Embryonic facial prominence (tissue), 1 donor: ENCODE measurements at regions not wholly inside any gene's neighbourhood (a gene's known extent, or its start where the extent isn't known, plus 50 kb on each side); places are given as distances from the start of the nearest gene placed in this dataset.

Source experiments
- DNase-seq: peaks from one replicate; pipeline ENCODE4 v3.0.0-alpha.2; 2016; ENCODE audit errors: extremely low spot score

DNA sequence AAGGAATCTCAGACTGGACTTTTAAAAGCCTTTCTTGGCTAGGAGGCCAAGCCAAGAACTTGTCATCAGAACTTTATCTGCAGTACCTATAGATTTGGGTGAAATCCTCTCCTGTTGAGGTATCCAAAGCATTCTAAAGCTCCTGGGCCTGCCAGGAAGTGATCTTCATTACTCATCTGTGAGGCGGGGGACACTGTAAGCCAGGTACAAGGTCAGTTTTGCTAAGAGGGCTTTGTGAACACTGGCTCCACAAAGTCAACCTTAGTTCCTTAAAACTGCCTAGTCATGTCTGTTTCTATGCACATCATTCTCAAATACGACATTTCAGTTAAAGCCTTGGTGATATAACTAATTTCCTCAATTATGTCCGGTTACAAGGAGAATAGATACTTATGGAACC is 236.7 kb downstream of the PIK3R1 start:
- DNase-seq: no peak

DNA sequence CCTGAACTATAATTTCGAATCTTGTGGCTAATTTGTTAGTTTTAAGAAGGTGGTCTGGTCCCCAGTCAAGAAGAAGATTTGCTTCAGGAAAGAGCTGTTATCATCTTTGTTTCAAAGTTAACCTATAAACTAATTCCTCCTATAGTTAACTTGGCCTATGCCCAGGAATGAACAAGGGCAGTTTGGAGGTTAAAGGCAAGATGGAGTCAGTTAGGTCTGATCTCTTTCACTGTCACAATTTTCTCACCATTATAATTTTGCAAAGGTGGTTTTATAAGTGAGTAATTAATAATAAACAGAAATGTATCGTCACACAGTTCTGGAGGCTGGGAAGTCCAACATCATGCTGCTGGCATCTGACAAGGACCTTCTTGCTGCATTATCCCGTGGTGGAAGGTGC is 238.6 kb downstream of the PIK3R1 start:
- no peak for DNase-seq

DNA sequence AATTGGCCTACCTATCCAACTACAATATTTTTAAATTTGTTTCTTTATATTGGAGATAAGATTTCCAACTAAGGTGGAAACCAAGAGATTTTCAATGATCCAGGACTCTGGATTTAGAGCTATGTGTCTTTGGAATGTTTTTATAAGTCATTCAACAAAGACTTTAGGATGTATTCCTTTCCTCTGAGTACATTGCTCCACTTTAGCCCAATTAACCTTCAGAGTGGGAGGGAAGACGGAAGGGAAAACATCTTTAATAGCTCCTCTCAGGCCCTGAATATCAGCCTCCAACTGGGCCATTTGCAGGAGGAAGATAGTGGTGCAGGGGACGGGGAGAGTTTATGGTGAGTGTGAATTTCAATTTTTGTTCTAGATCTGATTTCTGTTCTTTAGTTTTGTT is 239.2 kb downstream of the PIK3R1 start:
- no peak for DNase-seq

DNA sequence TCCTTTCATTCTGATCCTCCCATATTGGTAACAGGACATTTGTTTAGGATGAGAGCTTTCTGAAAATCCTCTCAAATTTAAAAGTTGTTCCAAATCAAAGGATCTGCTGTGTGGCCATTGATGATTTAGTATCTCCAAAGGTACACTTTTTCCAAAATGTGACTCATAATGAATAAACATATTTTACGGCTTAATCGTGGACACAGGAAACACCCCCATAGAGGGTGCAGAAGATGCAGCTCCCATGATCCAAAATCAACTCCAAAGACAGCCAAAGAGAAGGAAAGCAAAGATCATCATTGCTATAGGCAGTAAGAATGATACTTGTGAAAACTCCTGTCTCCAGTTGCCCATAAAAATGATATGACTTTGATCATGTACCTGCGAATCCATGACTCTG is 239.7 kb downstream of the PIK3R1 start:
- no peak for DNase-seq

DNA sequence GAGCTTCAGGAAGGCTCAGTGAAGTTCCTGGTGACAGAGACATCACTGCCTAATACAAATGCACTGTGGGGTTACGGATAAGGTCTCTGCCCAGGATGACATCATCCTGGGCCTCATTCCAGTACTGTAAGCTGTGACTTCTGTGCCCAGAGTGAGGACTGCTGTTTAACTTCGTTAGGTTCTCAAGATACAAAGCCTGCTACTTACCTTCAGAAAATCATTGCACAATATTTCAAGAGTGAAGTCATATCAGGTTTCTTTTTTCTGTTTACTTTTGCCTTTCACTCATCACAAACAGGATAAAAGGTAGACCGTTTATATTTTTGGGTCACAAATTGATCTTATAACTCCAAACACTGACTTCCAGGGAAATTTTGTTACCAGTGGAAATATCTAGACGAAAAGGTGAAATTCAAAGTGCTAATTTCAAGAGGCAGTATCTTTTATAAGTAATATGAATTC is 241.2 kb downstream of the PIK3R1 start:
- DNase-seq: no peak

DNA sequence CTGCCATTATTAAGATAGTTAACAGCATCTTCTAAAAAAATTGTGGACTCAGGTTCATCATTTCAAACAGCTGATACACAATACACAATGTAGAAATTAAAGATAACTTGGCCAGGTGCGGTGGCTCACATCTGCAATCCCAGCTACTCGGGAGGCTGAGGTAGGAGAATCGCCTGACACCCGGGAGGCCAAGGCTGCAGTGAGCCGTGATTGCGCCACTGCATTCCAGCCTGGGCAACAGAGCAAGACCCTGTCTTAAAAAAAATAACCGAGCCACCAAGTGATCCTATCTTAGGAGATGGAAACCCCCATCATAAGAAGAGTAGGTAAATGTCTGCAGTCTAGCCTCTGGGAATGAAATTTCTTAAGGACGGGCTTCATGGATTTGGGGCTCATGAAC is 241.7 kb downstream of the PIK3R1 start:
- DNase-seq: no peak

DNA sequence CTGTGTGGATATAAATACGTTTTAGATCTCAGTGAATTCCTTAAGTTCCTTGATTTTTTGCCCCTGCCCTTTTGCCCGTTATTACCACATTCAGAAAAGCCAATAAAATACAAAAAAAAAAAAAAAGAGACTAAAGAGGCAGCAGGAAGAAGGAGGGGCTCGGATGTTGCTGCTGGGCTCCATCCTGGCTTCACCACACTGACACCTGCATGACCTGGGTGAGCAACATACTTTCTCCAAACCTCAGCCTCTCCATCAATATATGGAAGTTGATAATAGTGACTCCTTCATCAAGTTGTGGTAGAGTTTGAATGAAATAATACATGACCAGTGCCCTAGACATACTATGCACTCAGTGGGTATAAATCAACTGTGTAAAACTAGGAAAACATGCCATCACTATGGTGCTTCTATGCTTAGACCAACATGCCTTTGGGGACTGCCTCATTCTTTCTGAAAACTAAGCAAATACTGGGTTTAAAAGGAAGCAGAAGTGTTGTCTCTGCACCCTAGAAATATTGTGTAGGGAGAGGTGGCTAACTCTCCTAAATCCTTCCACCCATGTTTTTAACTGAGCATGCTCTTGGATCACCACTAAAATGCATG is 243.0 kb downstream of the PIK3R1 start:
- no peak for DNase-seq

DNA sequence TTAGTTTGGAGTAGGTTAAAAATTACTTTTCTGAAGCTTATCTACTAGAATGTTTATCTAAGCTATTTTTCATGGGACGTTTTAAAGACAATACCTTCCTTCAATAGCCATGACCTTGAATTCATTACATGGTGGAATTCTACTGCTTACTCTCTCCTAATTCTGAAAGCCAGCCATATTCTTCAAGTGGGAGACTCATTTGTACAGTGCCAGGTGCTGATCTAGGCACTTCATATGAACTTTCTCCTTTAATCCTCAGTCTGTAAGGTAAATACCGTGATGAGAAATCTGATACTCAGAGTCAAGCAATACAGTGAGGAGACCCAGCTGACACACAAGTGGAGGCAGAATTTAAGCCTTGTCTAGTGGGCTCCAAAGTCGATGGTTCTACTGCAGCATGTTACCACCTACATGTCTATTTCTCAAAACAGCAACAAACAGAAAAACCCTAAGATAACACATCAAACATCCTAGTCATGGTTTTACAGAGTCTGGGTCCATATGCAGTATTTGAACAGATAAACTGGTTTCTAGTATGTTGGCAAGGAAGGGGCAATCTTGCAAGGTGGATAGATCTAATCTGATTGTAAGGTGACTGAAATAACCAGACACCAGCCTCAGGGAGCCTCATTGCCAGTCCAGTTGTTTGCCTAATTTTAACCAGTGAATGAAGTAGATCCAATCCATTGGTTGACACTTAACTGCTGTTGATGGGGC is 243.7 kb downstream of the PIK3R1 start:
- DNase-seq: no peak

DNA sequence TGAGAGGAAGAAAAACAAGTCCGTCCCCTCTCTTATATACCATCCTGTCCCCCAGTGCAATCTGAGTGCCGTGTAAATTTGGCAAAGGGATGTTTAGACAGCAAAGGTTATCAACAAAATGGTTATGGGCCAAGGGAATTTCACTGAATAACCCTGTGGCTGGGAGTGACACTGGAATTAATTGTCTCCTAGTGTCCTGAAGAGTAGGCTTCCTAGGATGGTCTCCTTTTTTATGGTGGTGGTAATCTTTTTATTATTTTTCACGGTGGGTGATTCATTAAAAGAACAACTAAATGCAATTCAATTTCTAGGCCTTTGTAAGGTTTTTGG is 244.2 kb downstream of the PIK3R1 start:
- DNase-seq: no peak

DNA sequence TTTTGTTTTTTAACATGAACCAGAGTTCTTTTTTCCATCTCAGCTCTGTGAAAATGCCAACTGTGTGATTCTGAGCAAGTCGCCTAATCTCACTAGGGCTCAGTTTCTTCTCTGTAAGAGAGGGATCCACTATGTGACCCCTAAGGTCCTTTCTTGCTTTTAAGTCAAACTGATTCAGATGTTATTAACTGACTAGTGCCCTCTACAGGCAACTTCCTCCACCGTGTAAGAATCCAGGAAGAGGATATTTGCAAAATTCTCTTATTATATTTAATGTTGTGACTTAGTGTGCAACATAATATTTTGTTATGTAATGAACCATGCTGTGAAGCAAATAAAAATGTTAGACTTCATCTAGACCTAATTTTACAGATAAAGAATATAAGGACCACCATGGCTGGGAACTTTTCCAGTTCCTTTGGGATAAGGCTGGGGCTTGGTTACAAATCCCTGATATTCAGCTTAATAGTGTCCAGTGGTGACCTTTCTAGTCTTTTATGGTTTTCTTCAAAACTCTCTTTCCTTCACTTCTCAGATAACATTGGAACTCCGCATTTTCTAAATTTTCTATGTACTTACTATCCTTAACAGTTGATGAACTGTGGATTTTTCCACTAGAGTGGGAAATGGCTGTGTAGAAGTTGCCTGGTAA is 244.7 kb downstream of the PIK3R1 start:
- no peak for DNase-seq

DNA sequence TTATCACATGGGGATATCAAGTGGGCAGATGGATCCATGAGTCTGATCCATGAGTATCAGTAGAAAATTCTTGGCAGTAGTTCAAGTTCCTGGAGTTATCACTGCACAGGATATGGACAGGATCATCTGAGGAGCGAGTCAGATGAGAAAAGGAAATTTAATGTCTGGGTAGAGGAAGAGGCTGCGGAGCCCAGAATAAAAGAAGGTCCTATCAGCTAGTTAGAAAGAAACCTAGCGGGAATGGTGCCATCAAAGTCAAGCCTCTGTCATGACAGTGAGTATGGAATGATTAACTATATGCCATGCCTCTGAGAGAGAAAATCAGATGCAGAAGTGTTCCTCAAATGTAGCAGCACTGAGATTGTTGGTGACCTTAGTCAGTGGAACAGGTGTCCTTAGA is 248.1 kb downstream of the PIK3R1 start:
- no peak for DNase-seq

DNA sequence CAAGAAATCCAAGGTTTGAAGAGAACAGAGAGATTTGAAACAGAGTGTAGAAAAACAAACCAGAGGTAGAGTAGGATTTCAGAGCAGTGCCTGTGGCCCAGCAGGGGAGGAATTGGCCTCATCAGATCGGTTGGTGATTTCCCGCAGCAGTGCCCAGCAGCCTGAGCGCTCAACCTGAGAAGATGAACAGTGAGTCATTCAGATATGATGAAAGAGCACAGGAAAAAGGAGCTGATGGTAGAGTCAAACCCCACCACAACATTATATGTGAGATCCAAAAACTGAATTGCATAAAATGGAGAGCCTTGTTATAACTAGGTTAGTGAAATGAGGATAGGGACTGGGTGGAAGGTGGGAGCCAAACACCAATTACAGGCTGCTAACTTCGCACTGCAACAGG is 248.9 kb downstream of the PIK3R1 start:
- no peak for DNase-seq

DNA sequence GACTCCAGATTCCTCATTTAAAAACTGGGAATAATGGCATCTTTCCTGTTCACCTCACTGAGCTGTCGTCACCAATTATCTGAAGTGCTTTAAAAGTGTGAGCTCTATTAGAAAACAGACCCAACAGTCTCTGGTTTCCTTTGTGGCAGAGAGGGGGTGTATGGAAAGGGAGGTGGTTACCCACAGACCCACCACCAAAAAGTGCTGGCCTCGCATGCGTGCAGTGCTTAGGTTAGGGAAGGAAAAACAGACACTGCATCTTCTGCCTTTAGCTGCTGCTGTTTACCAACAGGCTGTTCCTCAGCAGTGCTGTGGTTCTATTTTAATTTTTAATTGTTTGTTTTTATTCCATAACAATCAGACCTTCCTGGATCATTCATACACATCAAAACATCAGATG is 249.6 kb downstream of the PIK3R1 start:
- no peak for DNase-seq

DNA sequence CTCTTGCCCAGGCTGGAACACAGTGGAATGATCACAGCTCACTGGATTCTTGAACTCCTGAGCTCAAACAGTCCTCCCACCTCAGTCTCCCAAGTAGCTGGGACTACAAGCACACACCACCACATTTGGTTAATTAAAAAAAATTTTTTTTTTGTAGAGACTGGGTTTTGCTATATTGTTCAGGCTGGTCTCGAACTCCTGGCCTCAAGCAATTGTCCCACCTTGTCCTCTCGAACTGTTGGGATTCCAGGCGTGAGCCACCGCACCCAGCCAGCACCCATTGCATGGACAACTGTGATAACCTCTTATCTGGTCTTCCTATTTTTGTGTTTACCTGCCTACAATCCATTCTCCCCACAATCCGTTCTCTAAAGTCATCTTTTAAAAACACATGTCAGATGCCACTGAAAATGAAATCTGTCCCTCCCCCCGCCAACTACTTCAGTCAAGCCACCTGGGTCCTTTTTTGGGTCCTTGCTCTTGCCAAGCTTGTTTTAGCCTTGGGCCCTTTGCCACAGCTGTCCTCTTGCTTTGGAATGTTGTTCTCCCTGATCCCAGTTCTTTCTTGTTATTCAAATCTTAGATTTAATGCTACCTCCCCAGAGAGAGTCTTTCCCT is 250.5 kb downstream of the PIK3R1 start:
- no peak for DNase-seq

DNA sequence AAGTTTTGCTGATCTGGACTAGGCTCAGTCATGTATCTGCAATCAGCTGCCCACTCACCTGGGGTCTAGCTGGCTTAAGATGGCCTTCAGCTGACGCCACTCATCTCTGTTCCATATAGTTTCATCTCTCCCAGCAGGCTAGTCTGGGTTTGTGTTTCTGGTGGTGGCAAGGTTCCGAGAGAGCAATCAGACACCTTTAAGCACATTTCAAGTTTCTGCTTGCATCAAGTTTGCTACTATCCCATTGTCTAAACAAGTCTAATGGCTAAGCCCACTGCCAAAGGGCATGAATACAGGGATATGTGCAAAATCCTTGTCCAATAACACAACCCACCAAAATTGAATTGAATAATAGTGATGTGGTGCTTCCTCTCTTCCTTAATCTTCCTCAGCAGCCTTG is 251.7 kb downstream of the PIK3R1 start:
- DNase-seq: no peak

DNA sequence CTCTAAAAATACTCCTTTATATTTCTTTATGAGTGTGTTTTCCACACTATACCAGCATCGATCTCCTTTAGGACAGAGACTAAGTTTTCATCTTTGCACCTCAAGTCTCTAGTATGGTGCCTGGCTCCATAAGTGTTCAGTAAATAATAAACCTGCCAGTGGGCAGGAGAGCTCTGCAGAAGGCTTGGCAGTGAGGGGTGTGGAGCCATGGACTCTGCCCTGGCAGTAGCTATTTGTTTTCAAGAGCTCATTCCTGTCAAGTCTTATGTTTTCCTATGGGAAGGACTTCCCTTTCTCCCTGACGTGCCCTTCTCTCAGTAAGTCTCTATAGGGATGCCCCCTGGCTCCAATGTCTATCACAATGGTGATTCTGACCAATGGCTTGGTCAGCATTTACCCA is 252.2 kb downstream of the PIK3R1 start:
- no peak for DNase-seq

DNA sequence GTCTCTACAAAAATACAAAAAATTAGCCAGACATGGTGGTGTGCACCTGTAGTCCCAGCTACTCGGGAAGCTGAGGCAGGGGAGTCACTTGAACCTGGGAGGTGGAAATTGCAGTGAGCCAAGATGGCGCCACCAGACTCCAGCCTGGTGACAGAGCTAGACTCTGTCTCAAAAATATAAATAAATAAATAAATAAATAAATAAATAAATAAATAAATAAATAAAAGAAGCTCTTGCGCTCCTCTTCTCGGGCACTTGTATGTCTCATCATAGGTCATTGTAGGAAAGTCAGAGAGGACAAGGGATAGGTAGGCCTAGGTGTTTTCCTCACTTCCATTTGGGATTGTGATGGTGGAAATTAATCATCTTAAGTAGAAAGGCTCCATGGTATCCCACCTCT is 252.8 kb downstream of the PIK3R1 start:
- DNase-seq: no peak

DNA sequence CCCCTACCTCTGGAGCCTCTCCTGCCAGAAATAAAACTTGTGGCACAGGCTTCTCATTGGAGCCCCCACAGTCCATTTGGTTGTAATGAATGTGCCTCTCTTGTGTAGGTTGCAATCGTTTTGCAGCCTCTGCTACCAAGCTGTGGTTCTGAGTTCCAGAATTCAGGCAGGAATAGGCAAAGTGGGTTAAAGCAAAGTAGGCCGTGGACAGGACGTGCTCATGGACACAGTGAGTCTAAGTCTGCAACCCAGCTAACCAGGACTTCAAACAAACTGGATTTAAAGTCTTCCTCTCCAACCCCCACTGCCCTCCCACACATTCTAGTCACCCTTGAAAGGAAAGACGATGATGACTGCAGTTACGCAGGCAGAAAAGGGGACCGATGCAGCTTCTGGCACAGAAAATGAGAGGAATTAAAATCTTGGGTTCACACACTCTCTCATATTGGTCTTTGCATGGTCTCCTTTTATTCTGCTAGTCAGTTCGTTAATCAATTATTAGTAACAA is 260.0 kb downstream of the PIK3R1 start:
- DNase-seq: no peak

DNA sequence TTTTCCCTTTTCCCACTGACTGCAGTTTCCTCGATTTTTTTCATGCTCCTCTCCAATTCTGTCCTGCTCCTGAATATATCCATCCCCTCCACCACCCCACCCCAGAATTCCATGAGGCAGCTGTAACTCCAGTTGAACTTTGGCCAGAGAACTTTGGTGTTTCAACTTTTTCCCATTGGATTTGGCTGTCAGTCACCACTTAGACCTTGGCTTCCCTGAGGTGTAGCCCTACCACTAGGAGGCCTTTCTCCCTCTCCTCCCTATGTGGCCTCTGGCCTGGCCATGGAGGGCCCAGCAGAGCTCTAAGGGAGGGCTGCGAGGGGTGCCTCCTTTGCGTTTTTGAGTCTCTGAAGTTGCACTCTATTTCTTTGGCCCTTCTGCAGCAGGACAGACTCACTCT is 261.3 kb downstream of the PIK3R1 start:
- DNase-seq: no peak

DNA sequence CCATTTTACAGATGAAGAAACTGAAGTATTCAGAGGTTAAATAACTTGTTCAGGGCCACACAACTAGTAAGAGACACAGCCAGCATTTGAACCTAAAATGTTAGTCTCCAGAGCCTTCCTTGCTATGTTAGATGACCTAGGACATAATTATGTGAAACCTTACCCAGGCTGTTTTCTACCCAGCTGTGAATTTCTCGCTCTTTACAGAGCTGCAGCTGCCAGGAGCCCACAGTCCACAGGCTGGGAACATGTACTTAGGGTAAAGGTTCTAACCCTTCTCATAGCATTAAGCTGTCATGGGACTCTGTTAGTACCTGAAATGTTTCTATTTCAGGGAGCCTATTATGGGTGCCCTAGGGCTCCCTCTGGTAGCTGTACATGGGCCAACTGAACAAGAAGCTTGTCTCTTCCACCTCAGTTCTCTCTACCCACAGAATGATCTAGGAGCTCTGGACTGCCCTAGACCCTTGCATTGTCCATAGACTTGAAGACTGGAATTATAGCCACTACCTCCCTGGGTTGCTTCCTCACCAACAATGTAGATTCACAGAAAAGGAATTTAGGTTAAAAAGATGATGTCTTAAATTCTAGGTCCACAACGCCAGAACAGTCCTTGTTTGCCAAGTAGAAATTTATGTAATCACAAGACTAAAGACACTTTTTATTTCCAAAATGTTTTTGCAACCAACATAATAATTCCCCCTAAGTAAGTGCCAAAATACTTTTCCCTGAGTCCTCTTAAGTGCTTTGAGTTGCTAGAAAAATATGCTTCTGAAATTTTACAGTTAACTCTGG is 262.9 kb downstream of the PIK3R1 start:
- no peak for DNase-seq

DNA sequence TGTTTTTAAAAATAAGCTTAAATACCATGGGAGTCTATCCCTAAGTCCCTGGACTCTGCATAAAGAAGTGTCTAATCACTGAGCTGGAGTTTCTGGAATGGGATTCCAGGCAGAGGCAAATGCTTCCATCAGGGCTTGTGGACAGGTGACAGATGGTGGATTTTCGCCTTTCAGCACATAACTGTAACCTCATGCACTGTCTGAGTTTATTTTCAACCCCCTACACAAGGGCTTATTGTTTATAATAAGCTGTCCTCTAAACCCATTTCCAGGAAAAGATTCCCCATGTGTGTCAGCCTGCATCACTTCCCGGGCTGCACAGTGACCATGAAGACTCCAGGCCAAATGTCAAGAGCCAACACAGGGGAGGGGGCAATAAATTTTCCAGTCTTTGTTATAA is 264.0 kb downstream of the PIK3R1 start:
- DNase-seq: no peak

DNA sequence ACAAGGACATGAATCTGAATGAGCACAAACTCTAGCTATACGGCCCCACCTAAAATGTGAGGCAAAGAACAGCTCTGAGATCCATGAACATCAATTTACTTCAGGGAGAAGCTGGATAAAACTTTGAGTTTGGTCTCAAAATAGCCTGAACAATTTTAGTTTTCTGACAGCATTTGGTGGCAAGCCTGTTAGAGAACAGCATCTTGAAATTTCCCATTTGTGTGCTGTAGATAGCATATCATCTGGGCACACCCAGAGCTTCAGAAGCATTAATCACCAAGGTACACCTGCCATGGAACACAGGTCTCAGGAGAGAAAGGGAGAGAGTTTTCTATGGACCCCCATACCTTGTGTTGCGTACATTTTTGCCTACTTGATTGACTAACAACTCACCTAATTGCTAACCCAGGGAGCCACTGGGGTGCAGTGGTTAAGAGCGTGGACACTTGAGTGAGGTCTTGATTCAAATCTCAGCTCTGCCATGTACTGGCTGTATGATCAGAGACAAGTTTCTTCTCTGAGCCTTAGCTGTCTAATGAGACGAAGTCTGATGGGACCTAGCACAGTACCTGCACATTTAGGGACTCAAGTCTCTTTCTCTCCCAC is 264.9 kb downstream of the PIK3R1 start:
- no peak for DNase-seq
